Suprapubic skin (tissue), 4 donors: ENCODE measurements at regions not wholly inside any gene's neighbourhood (a gene's known extent, or its start where the extent isn't known, plus 50 kb on each side); places are given as distances from the start of the nearest gene placed in this dataset.
"Not testable (repeated sequence)": the region's sequence is repeated elsewhere in the genome, so short reads cannot be mapped to it uniquely, and the experiment has no call there.

Source experiments
- DNase-seq, 2 donors: peaks; one replicate each; pipeline ENCODE4 v3.0.0-alpha.2; 2019; ENCODE audit warnings: low spot score in 2 of 2
- H3K27ac ChIP-seq: fragments of 200-600 bp; sonication (generic); one replicate; pipeline ENCODE4 v1.5.1; 2019
- H3K27me3 ChIP-seq: fragments of 200-600 bp; sonication (generic); one replicate; pipeline ENCODE4 v1.5.1; 2019
- H3K36me3 ChIP-seq: fragments of 200-600 bp; sonication (generic); one replicate; pipeline ENCODE4 v1.5.1; 2019
- H3K4me1 ChIP-seq: fragments of 200-600 bp; sonication (generic); one replicate; pipeline ENCODE4 v1.5.1; 2019
- H3K4me3 ChIP-seq: fragments of 200-600 bp; sonication (generic); one replicate; pipeline ENCODE4 v1.5.1; 2019; ENCODE audit warnings: mild to moderate bottlenecking
- H3K9me3 ChIP-seq: fragments of 200-600 bp; sonication (generic); one replicate; pipeline ENCODE4 v1.5.1; 2019
- CTCF ChIP-seq, 2 donors: fragments of 200-600 bp in 1 of 2; fragments of 450-650 bp in 1 of 2; sonication (generic) in 1 of 2; IDR thresholded peaks; one replicate each; pipeline ENCODE4 v1.5.1; 2016 to 2019; ENCODE audit warnings: antibody characterized with exemption in 2 of 2, mild to moderate bottlenecking in 1 of 2, moderate library complexity in 1 of 2
- EP300 ChIP-seq: sonication (generic); formaldehyde crosslinking; IDR thresholded peaks from one replicate; pipeline ENCODE4 v1.6.1; 2017; ENCODE audit warnings: antibody characterized with exemption
- POLR2A ChIP-seq, 2 donors: fragments of 450-650 bp; IDR thresholded peaks; one replicate each; pipeline ENCODE4 v1.6.1; 2017; ENCODE audit warnings: antibody characterized with exemption in 2 of 2, mild to moderate bottlenecking in 2 of 2, moderate library complexity in 2 of 2
- POLR2AphosphoS5 ChIP-seq, 3 donors: sonication (generic); formaldehyde crosslinking; IDR thresholded peaks; one replicate each; pipeline ENCODE4 v1.6.1; 2017; ENCODE audit warnings: antibody characterized with exemption in 3 of 3
- WGBS: methylation state at CpG from one replicate; pipeline ENCODE4 v1.1.5; 2018; 5-methylcytosine and 5-hydroxymethylcytosine counted together

GRCh38 chr10:22825841-22826240 is 102.0 kb upstream of the ARMC3 start:
- DNase-seq: no peak
- Histone ChIP-seq H3K27me3 (no peaks in the 10 kb centered on the region), H3K4me1 (no peaks in the 10 kb centered on the region), H3K27ac (no peak overlapping the region), H3K36me3 (no peaks in the 10 kb centered on the region), H3K4me3 (no peak overlapping the region), H3K9me3 (no peaks in the 10 kb centered on the region)
- 63% methylated on average over 6 of the region's 6 CpGs for WGBS
- no peak for TF ChIP-seq POLR2A (IDR thresholded peaks at IDR 0.05)
- no peak for TF ChIP-seq CTCF (IDR thresholded peaks at IDR 0.05)
- no peak for TF ChIP-seq POLR2AphosphoS5 (IDR thresholded peaks at IDR 0.05)
- TF ChIP-seq EP300: no peak

DNA sequence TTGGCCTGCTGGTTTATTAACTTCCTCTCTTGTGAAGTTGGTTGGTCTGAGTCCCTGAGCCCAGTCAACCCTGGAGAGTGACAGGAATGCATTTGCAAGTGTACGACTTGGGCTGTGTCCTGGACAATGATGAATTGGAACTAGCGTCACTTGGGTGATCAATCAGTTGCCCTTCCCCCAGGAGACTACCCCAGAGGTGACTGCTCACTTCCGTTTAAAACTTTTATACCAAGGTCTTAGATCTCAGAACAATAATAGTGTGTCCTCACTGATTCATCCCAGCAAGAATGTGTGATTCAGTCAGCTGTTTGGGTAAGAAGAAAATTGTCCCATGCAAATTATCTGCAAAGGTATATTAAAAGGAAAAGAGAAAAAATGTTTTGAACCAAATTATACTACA is 102.9 kb upstream of the ARMC3 start:
- TF ChIP-seq CTCF (IDR thresholded peaks at IDR 0.05) (no peak), POLR2AphosphoS5 (IDR thresholded peaks at IDR 0.05) (no peak), POLR2A (IDR thresholded peaks at IDR 0.05) (no peak), EP300 (no peak)
- no peak for DNase-seq
- no peak overlapping the region for H3K27ac ChIP-seq
- no peaks in the 10 kb centered on the region for H3K27me3 ChIP-seq
- no peaks in the 10 kb centered on the region for H3K9me3 ChIP-seq
- H3K4me1 ChIP-seq: no peaks in the 10 kb centered on the region
- H3K36me3 ChIP-seq: no peaks in the 10 kb centered on the region
- WGBS: 68% methylated on average over 3 of the region's 3 CpGs
- no peak overlapping the region for H3K4me3 ChIP-seq

GRCh38 chr10:22824520-22824919 is 103.3 kb upstream of the ARMC3 start:
- H3K9me3 ChIP-seq: no peaks in the 10 kb centered on the region
- H3K27ac ChIP-seq: no peak overlapping the region
- H3K36me3 ChIP-seq: no peaks in the 10 kb centered on the region
- WGBS: 75% methylated on average over 3 of the region's 3 CpGs
- no peak for DNase-seq
- no peak overlapping the region for H3K4me3 ChIP-seq
- no peak for TF ChIP-seq POLR2AphosphoS5 (IDR thresholded peaks at IDR 0.05)
- TF ChIP-seq POLR2A (IDR thresholded peaks at IDR 0.05): no peak
- TF ChIP-seq CTCF (IDR thresholded peaks at IDR 0.05): no peak
- TF ChIP-seq EP300: no peak
- no peaks in the 10 kb centered on the region for H3K27me3 ChIP-seq
- H3K4me1 ChIP-seq: no peaks in the 10 kb centered on the region

DNA sequence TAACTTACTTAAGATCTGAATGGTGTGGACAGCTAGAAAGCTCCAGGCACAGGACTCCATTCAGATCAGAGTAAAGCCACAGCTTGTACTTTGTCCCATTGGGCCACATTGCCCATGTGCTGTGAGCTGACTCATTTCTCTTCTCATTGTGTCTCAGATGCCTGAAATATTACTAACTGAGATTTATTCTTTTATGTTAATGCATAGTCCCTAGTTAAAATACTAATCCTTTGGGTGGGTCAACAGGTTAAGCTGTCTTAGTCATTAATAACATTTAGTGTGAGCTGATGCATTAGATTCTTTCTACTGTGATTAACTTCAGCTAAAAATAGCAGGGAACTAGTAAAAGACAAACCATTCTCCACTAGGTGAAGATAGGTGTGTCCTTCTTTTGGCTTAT is 104.7 kb upstream of the ARMC3 start:
- no peaks in the 10 kb centered on the region for H3K4me1 ChIP-seq
- DNase-seq: no peak
- no peaks in the 10 kb centered on the region for H3K9me3 ChIP-seq
- H3K36me3 ChIP-seq: no peaks in the 10 kb centered on the region
- no peak overlapping the region for H3K27ac ChIP-seq
- H3K27me3 ChIP-seq: no peaks in the 10 kb centered on the region
- H3K4me3 ChIP-seq: no peak overlapping the region
- no peak for TF ChIP-seq POLR2AphosphoS5 (IDR thresholded peaks at IDR 0.05)
- no peak for TF ChIP-seq EP300
- TF ChIP-seq CTCF (IDR thresholded peaks at IDR 0.05): no peak
- no peak for TF ChIP-seq POLR2A (IDR thresholded peaks at IDR 0.05)

DNA sequence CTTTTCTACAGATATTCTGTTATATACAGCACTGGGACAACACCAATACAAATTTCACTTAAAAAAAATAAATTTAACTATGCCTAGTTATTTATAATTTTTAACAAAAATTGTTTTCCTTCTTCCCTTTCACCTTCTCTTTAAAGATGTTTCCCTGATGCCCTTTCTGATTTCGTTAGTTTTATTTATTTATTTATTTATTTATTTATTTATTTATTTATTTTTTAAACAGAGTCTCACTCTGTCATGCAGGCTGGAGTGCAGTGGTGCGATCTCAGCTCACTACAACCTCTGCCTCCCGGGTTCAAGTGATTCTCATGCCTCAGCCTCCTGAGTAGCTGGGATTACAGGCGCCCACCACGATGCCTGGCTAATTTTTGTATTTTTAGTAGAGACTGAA is 105.9 kb upstream of the ARMC3 start:
- H3K4me3 ChIP-seq, H3K27me3 ChIP-seq, H3K9me3 ChIP-seq, H3K36me3 ChIP-seq, H3K4me1 ChIP-seq, H3K27ac ChIP-seq, DNase-seq: not testable (repeated sequence)
- WGBS: 86% methylated on average over 5 of the region's 5 CpGs

DNA sequence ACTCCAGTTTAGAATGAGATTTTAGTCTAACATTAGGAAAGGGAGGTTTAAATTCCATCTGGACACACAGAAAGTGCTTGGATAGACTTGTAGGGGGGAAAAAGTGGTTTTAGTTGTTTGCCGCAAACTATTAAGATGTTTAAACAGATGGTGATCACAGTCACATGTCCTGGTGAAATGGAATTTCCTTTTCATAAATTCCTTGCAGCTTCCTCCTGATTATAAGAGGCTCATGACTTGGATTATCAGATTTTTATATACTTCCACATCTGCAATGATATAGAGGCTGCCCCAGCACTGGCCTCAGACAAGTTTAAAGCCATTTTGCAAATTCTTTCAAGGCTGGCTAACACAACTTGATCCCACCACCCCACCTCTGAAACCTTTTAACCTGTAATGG is 106.4 kb upstream of the ARMC3 start:
- Histone ChIP-seq H3K4me3 (no peak overlapping the region), H3K4me1 (no peaks in the 10 kb centered on the region), H3K27ac (no peak overlapping the region), H3K27me3 (no peaks in the 10 kb centered on the region), H3K9me3 (no peaks in the 10 kb centered on the region), H3K36me3 (no peaks in the 10 kb centered on the region)
- no peak for TF ChIP-seq EP300
- TF ChIP-seq POLR2A (IDR thresholded peaks at IDR 0.05): no peak
- no peak for TF ChIP-seq CTCF (IDR thresholded peaks at IDR 0.05)
- no peak for TF ChIP-seq POLR2AphosphoS5 (IDR thresholded peaks at IDR 0.05)
- WGBS: 68% methylated on average over 1 of the region's 1 CpG
- DNase-seq: no peak
